CD4-positive, alpha-beta T cell (primary cell): ENCODE measurements at regions not wholly inside any gene's neighbourhood (a gene's known extent, or its start where the extent isn't known, plus 50 kb on each side); places are given as distances from the start of the nearest gene placed in this dataset.

Experiments
- ATAC-seq: fragments of 200-7000 bp; cut with Tn5 transposase; one replicate; pipeline ENCODE4 v1.10.0; 2022; ENCODE audit warnings: mild to moderate bottlenecking; ENCODE audit not compliant: poor library complexity
- CTCF ChIA-PET: fragments of 350-600 bp; sonication (Branson Sonifier 250); formaldehyde crosslinking; loops from one replicate; lab custom pipeline; 2021; ENCODE audit warnings: antibody characterized with exemption, inconsistent platforms; lab: Charles Lee
- POLR2A ChIA-PET: fragments of 350-600 bp; sonication (Branson Sonifier 250); formaldehyde crosslinking; loops from one replicate; lab custom pipeline; 2021; ENCODE audit warnings: antibody characterized with exemption, inconsistent platforms; lab: Charles Lee
- DNase-seq, 14 experiments: peaks; one replicate each; pipeline ENCODE4 v3.0.0-alpha.2; 2013 to 2020; ENCODE audit warnings: mixed read lengths in 2 of 14
- H3K27ac ChIP-seq, 2 donors: one replicate each; pipeline versions ENCODE4 v1.5.1 to v1.7.0; 2013; ENCODE audit warnings: low read length in 2 of 2, low read depth in 1 of 2, mild to moderate bottlenecking in 1 of 2
- H3K27me3 ChIP-seq, 2 experiments: 1 replicate in 1 of 2; 2 replicates in 1 of 2; pipeline versions ENCODE4 v1.6.1 to v1.7.0; 2013; ENCODE audit warnings: low read length in 2 of 2, control low read depth in 1 of 2, mild to moderate bottlenecking in 1 of 2, moderate library complexity in 1 of 2; ENCODE audit not compliant: insufficient read depth in 2 of 2, control insufficient read depth in 1 of 2
- H3K36me3 ChIP-seq: one replicate; pipeline ENCODE4 v1.6.1; 2013; ENCODE audit warnings: low read length, control low read depth; ENCODE audit not compliant: insufficient read depth
- H3K4me1 ChIP-seq: one replicate; pipeline ENCODE4 v1.6.1; 2013; ENCODE audit warnings: low read length, control low read depth; ENCODE audit not compliant: insufficient read depth
- H3K4me3 ChIP-seq: one replicate; pipeline ENCODE4 v1.5.1; 2013; ENCODE audit warnings: mild to moderate bottlenecking, low read length, moderate library complexity
- H3K9me3 ChIP-seq, 2 experiments: 1 replicate in 1 of 2; 2 replicates in 1 of 2; pipeline versions ENCODE4 v1.6.1 to v1.7.0; 2013; ENCODE audit warnings: low read length in 2 of 2, mild to moderate bottlenecking in 2 of 2, control low read depth in 1 of 2, moderate library complexity in 1 of 2; ENCODE audit not compliant: control insufficient read depth in 1 of 2, insufficient read depth in 1 of 2
- H3K27ac Mint-ChIP-seq: one replicate; pipeline ENCODE4 v1.8.0; 2020; ENCODE audit warnings: mixed read lengths
- H3K27me3 Mint-ChIP-seq: one replicate; pipeline ENCODE4 v1.8.0; 2021; ENCODE audit warnings: mixed read lengths
- H3K36me3 Mint-ChIP-seq: one replicate; pipeline ENCODE4 v1.8.0; 2021; ENCODE audit warnings: low read depth, mixed read lengths
- H3K4me1 Mint-ChIP-seq: one replicate; pipeline ENCODE4 v1.8.0; 2021; ENCODE audit warnings: low read depth, mixed read lengths
- H3K4me3 Mint-ChIP-seq: one replicate; pipeline ENCODE4 v1.8.0; 2020; ENCODE audit warnings: mild to moderate bottlenecking, mixed read lengths
- H3K9me3 Mint-ChIP-seq: one replicate; pipeline ENCODE4 v1.8.0; 2020; ENCODE audit warnings: mixed read lengths
- CTCF ChIP-seq: fragments of 200-600 bp; IDR thresholded peaks from one replicate; pipeline ENCODE4 v1.8.0; 2022; ENCODE audit warnings: antibody characterized with exemption, mild to moderate bottlenecking
- intact Hi-C, 2 experiments: fragments of 100-400 bp; cut with DNase I in 1 of 2; cut with micrococcal nuclease in 1 of 2; formaldehyde crosslinking; loops; one replicate each; pipeline versions ENCODE4 v1.15.1 to v1.9.0; 2023 to 2025; cut with DNase I, micrococcal nuclease

- no peak overlapping the region for H3K27ac ChIP-seq
- H3K4me3 ChIP-seq, result no peak overlapping the region
- ChIA-PET POLR2A (no interaction called here), CTCF (no interaction called here)
- no peaks in the 10 kb centered on the region for H3K36me3 ChIP-seq
- no peak for ATAC-seq
- no peak for TF ChIP-seq CTCF
- Mint-ChIP-seq H3K4me3 (no peak overlapping the region), H3K9me3 (no peaks in the 10 kb centered on the region), H3K4me1 (no peaks in the 10 kb centered on the region), H3K27me3 (no peaks in the 10 kb centered on the region), H3K27ac (no peak overlapping the region), H3K36me3 (no peaks in the 10 kb centered on the region)
- intact Hi-C loops, result no loop called here
- H3K27me3 ChIP-seq, result no peaks in the 10 kb centered on the region
- no peak for DNase-seq
- no peaks in the 10 kb centered on the region for H3K4me1 ChIP-seq
- H3K9me3 ChIP-seq, result peaks cover 0 to 1% of the 10 kb centered on the region in 2 experiments
Observed at GRCh38 chr21:16580661-16581060, 850.9 kb downstream of the USP25 start.

GRCh38 chr21:16583556-16583955 lies 853.8 kb downstream of the USP25 start:
- Mint-ChIP-seq H3K27ac (no peak overlapping the region), H3K4me1 (no peaks in the 10 kb centered on the region), H3K9me3 (no peaks in the 10 kb centered on the region), H3K36me3 (no peaks in the 10 kb centered on the region), H3K27me3 (no peaks in the 10 kb centered on the region), H3K4me3 (no peak overlapping the region)
- Histone ChIP-seq H3K36me3 (no peaks in the 10 kb centered on the region), H3K4me3 (no peak overlapping the region), H3K27me3 (no peaks in the 10 kb centered on the region), H3K9me3 (peaks cover 0 to 3% of the 10 kb centered on the region in 2 experiments), H3K27ac (no peak overlapping the region), H3K4me1 (no peaks in the 10 kb centered on the region)
- DNase-seq (peak in 1 of 14 experiments; percentile 0), ATAC-seq (no peak)
- ChIA-PET POLR2A (no interaction called here), CTCF (no interaction called here)
- TF ChIP-seq CTCF, result no peak
- intact Hi-C loops, result no loop called here

GRCh38 chr21:16584756-16585155 lies 855.0 kb downstream of the USP25 start:
- Mint-ChIP-seq H3K36me3 (no peaks in the 10 kb centered on the region), H3K27ac (no peak overlapping the region), H3K27me3 (no peaks in the 10 kb centered on the region), H3K4me3 (no peak overlapping the region), H3K4me1 (no peaks in the 10 kb centered on the region), H3K9me3 (no peaks in the 10 kb centered on the region)
- no peak for ATAC-seq
- no peak overlapping the region for H3K27ac ChIP-seq
- no peaks in the 10 kb centered on the region for H3K4me1 ChIP-seq
- H3K27me3 ChIP-seq, result no peaks in the 10 kb centered on the region
- intact Hi-C loops, result no loop called here
- no peaks in the 10 kb centered on the region for H3K36me3 ChIP-seq
- peaks cover 0 to 4% of the 10 kb centered on the region in 2 experiments for H3K9me3 ChIP-seq
- TF ChIP-seq CTCF, result no peak
- no peak overlapping the region for H3K4me3 ChIP-seq
- CTCF ChIA-PET, result no interaction called here
- POLR2A ChIA-PET, result no interaction called here
- DNase-seq, result no peak
